Upper lobe of left lung (tissue), 4 donors: ENCODE measurements at regions not wholly inside any gene's neighbourhood (a gene's known extent, or its start where the extent isn't known, plus 50 kb on each side); places are given as distances from the start of the nearest gene placed in this dataset.

ENCODE experiments used
- EP300 ChIP-seq, 4 donors: sonication (generic); formaldehyde crosslinking; IDR thresholded peaks; one replicate each; pipeline ENCODE4 v1.5.1; 2017; ENCODE audit warnings: antibody characterized with exemption in 4 of 4, control low read depth in 2 of 4
- POLR2A ChIP-seq, 4 donors: fragments of 450-650 bp; IDR thresholded peaks; one replicate each; pipeline ENCODE4 v1.5.1; 2016 to 2017; ENCODE audit warnings: antibody characterized with exemption in 4 of 4, mild to moderate bottlenecking in 2 of 4
- POLR2AphosphoS5 ChIP-seq, 2 donors: sonication (generic); formaldehyde crosslinking; IDR thresholded peaks; one replicate each; pipeline ENCODE4 v1.5.1; 2017; ENCODE audit warnings: antibody characterized with exemption in 2 of 2
- TF ChIP-seq, protein P1 (sequence below), 6 experiments: fragments of 450-650 bp in 4 of 6; fragments of 200-600 bp in 2 of 6; sonication (generic) in 2 of 6; IDR thresholded peaks; one replicate each; pipeline ENCODE4 v1.5.1; 2016 to 2019; ENCODE audit warnings: antibody characterized with exemption in 6 of 6

DNA sequence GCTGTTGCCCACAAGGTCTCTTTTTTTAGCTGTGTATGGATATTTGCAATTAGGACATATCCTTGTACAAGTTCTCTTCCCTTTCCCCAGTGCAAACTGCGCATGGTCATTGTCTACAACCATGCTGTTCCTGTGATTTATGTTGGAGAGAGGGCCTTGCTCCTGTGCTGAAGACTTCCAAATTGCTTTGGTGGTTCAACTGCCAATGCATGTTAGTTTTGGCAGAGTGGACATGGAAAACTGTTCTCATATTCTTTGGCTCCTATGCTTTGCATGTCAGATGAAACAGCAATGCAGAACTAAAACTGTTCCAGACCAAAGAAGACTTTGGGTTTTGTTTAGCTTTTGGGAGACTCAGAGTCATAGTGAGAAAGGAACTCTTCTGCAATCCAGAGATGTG is 148.8 kb upstream of the EDNRA start:
- TF ChIP-seq, protein P1, sequence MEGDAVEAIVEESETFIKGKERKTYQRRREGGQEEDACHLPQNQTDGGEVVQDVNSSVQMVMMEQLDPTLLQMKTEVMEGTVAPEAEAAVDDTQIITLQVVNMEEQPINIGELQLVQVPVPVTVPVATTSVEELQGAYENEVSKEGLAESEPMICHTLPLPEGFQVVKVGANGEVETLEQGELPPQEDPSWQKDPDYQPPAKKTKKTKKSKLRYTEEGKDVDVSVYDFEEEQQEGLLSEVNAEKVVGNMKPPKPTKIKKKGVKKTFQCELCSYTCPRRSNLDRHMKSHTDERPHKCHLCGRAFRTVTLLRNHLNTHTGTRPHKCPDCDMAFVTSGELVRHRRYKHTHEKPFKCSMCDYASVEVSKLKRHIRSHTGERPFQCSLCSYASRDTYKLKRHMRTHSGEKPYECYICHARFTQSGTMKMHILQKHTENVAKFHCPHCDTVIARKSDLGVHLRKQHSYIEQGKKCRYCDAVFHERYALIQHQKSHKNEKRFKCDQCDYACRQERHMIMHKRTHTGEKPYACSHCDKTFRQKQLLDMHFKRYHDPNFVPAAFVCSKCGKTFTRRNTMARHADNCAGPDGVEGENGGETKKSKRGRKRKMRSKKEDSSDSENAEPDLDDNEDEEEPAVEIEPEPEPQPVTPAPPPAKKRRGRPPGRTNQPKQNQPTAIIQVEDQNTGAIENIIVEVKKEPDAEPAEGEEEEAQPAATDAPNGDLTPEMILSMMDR (IDR thresholded peaks at IDR 0.05), result no peak
- TF ChIP-seq POLR2A (IDR thresholded peaks at IDR 0.05) (no peak), POLR2AphosphoS5 (IDR thresholded peaks at IDR 0.05) (no peak), EP300 (IDR thresholded peaks at IDR 0.05) (no peak)
